H9 (cell line): ENCODE measurements at regions not wholly inside any gene's neighbourhood (a gene's known extent, or its start where the extent isn't known, plus 50 kb on each side); places are given as distances from the start of the nearest gene placed in this dataset.

Experiments used
- DNase-seq: peaks from one replicate; pipeline ENCODE4 v3.0.0-alpha.2; 2017
- H2AFZ ChIP-seq: one replicate; pipeline ENCODE4 v1.6.1; 2013; ENCODE audit warnings: mild to moderate bottlenecking, low read length, control low read depth, moderate library complexity
- H2AK5ac ChIP-seq: 2 replicates; pipeline ENCODE4 v1.6.1; 2013; ENCODE audit warnings: low read length, control low read depth, mixed read lengths; ENCODE audit not compliant: insufficient read length
- H2BK120ac ChIP-seq: one replicate; pipeline ENCODE4 v1.6.1; 2013; ENCODE audit warnings: low read depth, mild to moderate bottlenecking, low read length, control low read depth, inconsistent platforms; ENCODE audit not compliant: poor library complexity, severe bottlenecking
- H2BK12ac ChIP-seq: 2 replicates; pipeline ENCODE4 v1.6.1; 2013; ENCODE audit warnings: low read length, control low read depth, mixed read lengths, low read depth; ENCODE audit not compliant: insufficient read length
- H2BK15ac ChIP-seq: 2 replicates; pipeline ENCODE4 v1.6.1; 2013; ENCODE audit warnings: low read depth, low read length, control low read depth
- H2BK20ac ChIP-seq: one replicate; pipeline ENCODE4 v1.6.1; 2013; ENCODE audit warnings: low read depth, mild to moderate bottlenecking, low read length, control low read depth, inconsistent platforms; ENCODE audit not compliant: poor library complexity, severe bottlenecking
- H2BK5ac ChIP-seq: 2 replicates; pipeline ENCODE4 v1.6.1; 2013; ENCODE audit warnings: low read length, control low read depth, mixed read lengths; ENCODE audit not compliant: insufficient read length
- H3K14ac ChIP-seq: 2 replicates; pipeline ENCODE4 v1.6.1; 2013; ENCODE audit warnings: low read length, control low read depth; ENCODE audit not compliant: insufficient read depth
- H3K18ac ChIP-seq: 2 replicates; pipeline ENCODE4 v1.6.1; 2013; ENCODE audit warnings: low read depth, mild to moderate bottlenecking, mixed read lengths, low read length, control low read depth; ENCODE audit not compliant: insufficient read length
- H3K23ac ChIP-seq: 2 replicates; pipeline ENCODE4 v1.6.1; 2013; ENCODE audit warnings: low read length, control low read depth, mixed read lengths, low read depth; ENCODE audit not compliant: insufficient read length
- H3K23me2 ChIP-seq: 2 replicates; pipeline ENCODE4 v1.6.1; 2013; ENCODE audit warnings: low read depth, mild to moderate bottlenecking, mixed read lengths, low read length, control low read depth; ENCODE audit not compliant: insufficient read length, poor library complexity, severe bottlenecking
- H3K27ac ChIP-seq: 2 replicates; pipeline ENCODE4 v1.5.1; 2013; ENCODE audit warnings: low read length, control low read depth, mixed read lengths, low read depth; ENCODE audit not compliant: insufficient read length
- H3K27me3 ChIP-seq: 2 replicates; pipeline ENCODE4 v1.6.1; 2013; ENCODE audit warnings: low read length, control low read depth, inconsistent platforms; ENCODE audit not compliant: insufficient read depth
- H3K4ac ChIP-seq: 2 replicates; pipeline ENCODE4 v1.6.1; 2013; ENCODE audit warnings: low read depth, mild to moderate bottlenecking, control low read depth, inconsistent platforms, low read length, moderate library complexity
- H3K4me1 ChIP-seq: 2 replicates; pipeline ENCODE4 v1.6.1; 2013; ENCODE audit warnings: low read length, control low read depth, inconsistent platforms; ENCODE audit not compliant: insufficient read depth
- H3K4me2 ChIP-seq: 2 replicates; pipeline ENCODE4 v1.6.1; 2013; ENCODE audit warnings: low read length, control low read depth, mixed read lengths; ENCODE audit not compliant: insufficient read length, insufficient read depth
- H3K56ac ChIP-seq: 2 replicates; pipeline ENCODE4 v1.6.1; 2013; ENCODE audit warnings: low read depth, mild to moderate bottlenecking, mixed read lengths, low read length, control low read depth; ENCODE audit not compliant: insufficient read length
- H3K79me1 ChIP-seq: 2 replicates; pipeline ENCODE4 v1.6.1; 2013; ENCODE audit warnings: low read depth, mild to moderate bottlenecking, moderate library complexity, low read length, control low read depth, inconsistent platforms; ENCODE audit not compliant: insufficient read depth, poor library complexity, severe bottlenecking
- H3K79me2 ChIP-seq: 2 replicates; pipeline ENCODE4 v1.6.1; 2013; ENCODE audit warnings: low read length, control low read depth, inconsistent platforms; ENCODE audit not compliant: insufficient read depth
- H3K9ac ChIP-seq: 2 replicates; pipeline ENCODE4 v1.6.1; 2013; ENCODE audit warnings: low read length, control low read depth, mixed read lengths; ENCODE audit not compliant: insufficient read length; ENCODE audit errors: extremely low read depth
- H3K9me3 ChIP-seq: one replicate; pipeline ENCODE4 v1.6.1; 2013; ENCODE audit warnings: low read depth, low read length, inconsistent platforms; ENCODE audit not compliant: control insufficient read depth
- H3T11ph ChIP-seq: one replicate; pipeline ENCODE4 v1.6.1; 2013; ENCODE audit warnings: mild to moderate bottlenecking, low read length, control low read depth, inconsistent platforms
- H4K20me1 ChIP-seq: one replicate; pipeline ENCODE4 v1.6.1; 2013; ENCODE audit not compliant: control insufficient read depth, insufficient read length, insufficient read depth
- H4K5ac ChIP-seq: 2 replicates; pipeline ENCODE4 v1.6.1; 2013; ENCODE audit warnings: low read depth, mild to moderate bottlenecking, mixed read lengths, low read length, control low read depth; ENCODE audit not compliant: insufficient read length
- H4K8ac ChIP-seq: replicated peaks from 2 replicates; pipeline ENCODE4 v1.6.1; 2013; ENCODE audit warnings: low read length, control low read depth, mixed read lengths, low read depth; ENCODE audit not compliant: insufficient read length
- H4K91ac ChIP-seq: 2 replicates; pipeline ENCODE4 v1.6.1; 2013; ENCODE audit warnings: low read depth, mild to moderate bottlenecking, moderate library complexity, mixed read lengths, low read length, control low read depth; ENCODE audit not compliant: insufficient read length
- H3K27ac Mint-ChIP-seq, 3 experiments: 2 replicates in 2 of 3; 3 replicates in 1 of 3; pipeline ENCODE4 v1.8.0; 2020 to 2021; ENCODE audit warnings: mixed read lengths in 3 of 3, mild to moderate bottlenecking in 1 of 3, moderate library complexity in 1 of 3
- H3K27me3 Mint-ChIP-seq: 2 replicates; pipeline ENCODE4 v1.8.0; 2021; ENCODE audit warnings: low read depth, mild to moderate bottlenecking, moderate library complexity, mixed read lengths
- H3K36me3 Mint-ChIP-seq, 3 experiments: 2 replicates in 2 of 3; 3 replicates in 1 of 3; pipeline ENCODE4 v1.8.0; 2020 to 2021; ENCODE audit warnings: low read depth in 3 of 3, mixed read lengths in 3 of 3; ENCODE audit not compliant: insufficient read depth in 1 of 3
- H3K4me1 Mint-ChIP-seq, 2 experiments: 2 replicates each; pipeline ENCODE4 v1.8.0; 2020; ENCODE audit warnings: mixed read lengths in 2 of 2
- H3K4me3 Mint-ChIP-seq, 2 experiments: 2 replicates in 1 of 2; 3 replicates in 1 of 2; pipeline ENCODE4 v1.8.0; 2020 to 2021; ENCODE audit warnings: mild to moderate bottlenecking in 2 of 2, mixed read lengths in 2 of 2, moderate library complexity in 1 of 2
- H3K9me3 Mint-ChIP-seq, 2 experiments: 2 replicates in 1 of 2; 3 replicates in 1 of 2; pipeline ENCODE4 v1.8.0; 2020; ENCODE audit warnings: mild to moderate bottlenecking in 2 of 2, mixed read lengths in 2 of 2, moderate library complexity in 1 of 2
- WGBS: extraction: QIAGEN DNeasy Blood & Tissue Kit; methylation state at CpG from one replicate; pipeline ENCODE4 v1.1.7; 2013; ENCODE audit warnings: missing lambda C conversion rate, low lambda C conversion rate, mixed read lengths; ENCODE audit not compliant: insufficient read length; ENCODE audit errors: extremely low coverage; 5-methylcytosine and 5-hydroxymethylcytosine counted together
- TF ChIP-seq, protein P1 (sequence below): fragments of 200-600 bp; sonication (generic); conservative IDR thresholded peaks from 3 replicates; pipeline ENCODE4 v1.8.0; 2021; ENCODE audit warnings: antibody characterized with exemption, mild to moderate bottlenecking

GRCh38 chr18:43486462-43486861 lies 209.2 kb upstream of the SYT4 start:
- Histone ChIP-seq H3K9ac (no peak overlapping the region), H2BK120ac (no peak overlapping the region), H4K5ac (no peak overlapping the region), H3K23ac (no peak overlapping the region), H3K79me2 (no peaks in the 10 kb centered on the region), H4K8ac (no peak overlapping the region), H3K27ac (no peak overlapping the region), H2BK12ac (no peak overlapping the region), H3K23me2 (no peaks in the 10 kb centered on the region), H3K4ac (no peak overlapping the region), H2AFZ (no peak overlapping the region), H3K18ac (no peak overlapping the region), H3K79me1 (no peaks in the 10 kb centered on the region), H4K20me1 (no peaks in the 10 kb centered on the region), H2BK20ac (no peak overlapping the region), H3K14ac (no peak overlapping the region), H3K9me3 (peaks cover 34% of the 10 kb centered on the region), H3K4me2 (no peak overlapping the region), H3K4me1 (no peaks in the 10 kb centered on the region), H2BK15ac (no peak overlapping the region), H2BK5ac (no peak overlapping the region), H4K91ac (no peak overlapping the region), H3K27me3 (no peaks in the 10 kb centered on the region; the same call in 1 of the 2 replicates), H2AK5ac (no peak overlapping the region), H3T11ph (no peak overlapping the region), H3K56ac (no peak overlapping the region)
- WGBS, result no CpG with 5 or more reads among the region's 4 CpGs
- no peak overlapping the region for H3K4me3 Mint-ChIP-seq
- H3K36me3 Mint-ChIP-seq, result peaks cover 6 to 34% (median 18%) of the 10 kb centered on the region in 3 experiments
- peaks cover 38 to 41% of the 10 kb centered on the region in 2 experiments for H3K9me3 Mint-ChIP-seq
- no peaks in the 10 kb centered on the region; the same call in 1 of the 2 replicates for H3K27me3 Mint-ChIP-seq
- H3K4me1 Mint-ChIP-seq, result no peaks in the 10 kb centered on the region
- TF ChIP-seq, protein P1, sequence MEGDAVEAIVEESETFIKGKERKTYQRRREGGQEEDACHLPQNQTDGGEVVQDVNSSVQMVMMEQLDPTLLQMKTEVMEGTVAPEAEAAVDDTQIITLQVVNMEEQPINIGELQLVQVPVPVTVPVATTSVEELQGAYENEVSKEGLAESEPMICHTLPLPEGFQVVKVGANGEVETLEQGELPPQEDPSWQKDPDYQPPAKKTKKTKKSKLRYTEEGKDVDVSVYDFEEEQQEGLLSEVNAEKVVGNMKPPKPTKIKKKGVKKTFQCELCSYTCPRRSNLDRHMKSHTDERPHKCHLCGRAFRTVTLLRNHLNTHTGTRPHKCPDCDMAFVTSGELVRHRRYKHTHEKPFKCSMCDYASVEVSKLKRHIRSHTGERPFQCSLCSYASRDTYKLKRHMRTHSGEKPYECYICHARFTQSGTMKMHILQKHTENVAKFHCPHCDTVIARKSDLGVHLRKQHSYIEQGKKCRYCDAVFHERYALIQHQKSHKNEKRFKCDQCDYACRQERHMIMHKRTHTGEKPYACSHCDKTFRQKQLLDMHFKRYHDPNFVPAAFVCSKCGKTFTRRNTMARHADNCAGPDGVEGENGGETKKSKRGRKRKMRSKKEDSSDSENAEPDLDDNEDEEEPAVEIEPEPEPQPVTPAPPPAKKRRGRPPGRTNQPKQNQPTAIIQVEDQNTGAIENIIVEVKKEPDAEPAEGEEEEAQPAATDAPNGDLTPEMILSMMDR, result no peak
- H3K27ac Mint-ChIP-seq, result no peak overlapping the region
- DNase-seq, result no peak
